ENCODE measurements at regions not wholly inside any gene's neighbourhood (a gene's known extent, or its start where the extent isn't known, plus 50 kb on each side); places are given as distances from the start of the nearest gene placed in this dataset.
A peak's percentile ranks its signal among the peaks of the same experiment; 100 is the strongest.

GRCh38 chr9:3768712-3769457 is 243.1 kb upstream of the RFX3 start:
- no peak for TF ChIP-seq ATF3 (IDR thresholded peaks at IDR 0.05)
- TF ChIP-seq RAD21 (IDR thresholded peaks at IDR 0.05): no peak
- no peak for TF ChIP-seq CTCF (IDR thresholded peaks at IDR 0.05; ENCODE audit: low read depth, low read length, missing input control)
- no peak for TF ChIP-seq REST (IDR thresholded peaks at IDR 0.05)
- no peak for TF ChIP-seq YY1 (IDR thresholded peaks at IDR 0.05)
- TF ChIP-seq TAF1 (conservative IDR thresholded peaks at IDR 0.05): no peak
- no peak for TF ChIP-seq EGR1 (IDR thresholded peaks at IDR 0.05; ENCODE audit: low read depth in 2 of 2)
- TF ChIP-seq SP1 (IDR thresholded peaks at IDR 0.05): peak; percentile 15
- TF ChIP-seq ZBTB33 (IDR thresholded peaks at IDR 0.05): no peak

Data from liver (tissue), 3 donors.